Keratinocyte (primary cell): ENCODE measurements at regions not wholly inside any gene's neighbourhood (a gene's known extent, or its start where the extent isn't known, plus 50 kb on each side); places are given as distances from the start of the nearest gene placed in this dataset.

Source experiments
- EZH2 ChIP-seq: IDR thresholded peaks from one replicate; pipeline ENCODE4 v1.6.1; 2012; ENCODE audit warnings: inconsistent platforms, mild to moderate bottlenecking, low read length, moderate library complexity
- TF ChIP-seq, protein P1 (sequence below), 3 experiments: IDR thresholded peaks in 1 of 3; conservative IDR thresholded peaks in 1 of 3; optimal IDR thresholded peaks in 1 of 3; 2 replicates in 2 of 3; 3 replicates in 1 of 3; pipeline versions ENCODE3 to v1.5.1; 2011; ENCODE audit warnings: low read length in 3 of 3, mild to moderate bottlenecking in 3 of 3, moderate library complexity in 2 of 3, control low read depth in 1 of 3, inconsistent platforms in 1 of 3; ENCODE audit not compliant: insufficient read depth in 2 of 3; ENCODE audit errors: extremely low read depth in 1 of 3

DNA sequence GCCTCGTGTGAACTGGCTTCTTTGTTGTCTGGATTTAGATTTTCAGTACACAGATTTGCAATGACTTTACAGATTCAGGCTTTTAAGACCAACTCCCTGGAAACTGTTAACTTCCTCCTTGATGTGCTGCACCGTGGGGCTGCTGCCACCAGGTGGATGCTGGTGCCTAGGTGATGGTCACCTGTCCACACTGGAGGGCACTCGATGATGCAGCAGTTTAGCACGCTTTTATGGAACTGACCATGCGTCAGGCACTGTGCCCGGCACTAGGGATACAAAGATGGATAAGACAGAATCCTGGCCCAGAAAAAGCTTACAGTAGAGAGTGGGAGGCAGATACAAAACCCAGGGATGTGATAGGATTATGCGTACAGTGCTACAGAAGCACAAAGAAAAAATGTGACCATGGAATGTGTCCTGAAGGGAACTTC lies 180.7 kb downstream of the CEP135 start:
- TF ChIP-seq, protein P1, sequence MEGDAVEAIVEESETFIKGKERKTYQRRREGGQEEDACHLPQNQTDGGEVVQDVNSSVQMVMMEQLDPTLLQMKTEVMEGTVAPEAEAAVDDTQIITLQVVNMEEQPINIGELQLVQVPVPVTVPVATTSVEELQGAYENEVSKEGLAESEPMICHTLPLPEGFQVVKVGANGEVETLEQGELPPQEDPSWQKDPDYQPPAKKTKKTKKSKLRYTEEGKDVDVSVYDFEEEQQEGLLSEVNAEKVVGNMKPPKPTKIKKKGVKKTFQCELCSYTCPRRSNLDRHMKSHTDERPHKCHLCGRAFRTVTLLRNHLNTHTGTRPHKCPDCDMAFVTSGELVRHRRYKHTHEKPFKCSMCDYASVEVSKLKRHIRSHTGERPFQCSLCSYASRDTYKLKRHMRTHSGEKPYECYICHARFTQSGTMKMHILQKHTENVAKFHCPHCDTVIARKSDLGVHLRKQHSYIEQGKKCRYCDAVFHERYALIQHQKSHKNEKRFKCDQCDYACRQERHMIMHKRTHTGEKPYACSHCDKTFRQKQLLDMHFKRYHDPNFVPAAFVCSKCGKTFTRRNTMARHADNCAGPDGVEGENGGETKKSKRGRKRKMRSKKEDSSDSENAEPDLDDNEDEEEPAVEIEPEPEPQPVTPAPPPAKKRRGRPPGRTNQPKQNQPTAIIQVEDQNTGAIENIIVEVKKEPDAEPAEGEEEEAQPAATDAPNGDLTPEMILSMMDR (optimal IDR thresholded peaks at IDR 0.05 in 1 of 3, IDR thresholded peaks at IDR 0.05 in 1 of 3, conservative IDR thresholded peaks at IDR 0.05 in 1 of 3; ENCODE audit: extremely low read depth in 1 of 3, insufficient read depth in 2 of 3, low read length in 3 of 3), result peak; percentile 56 to 75 (median 59)
- no peak for TF ChIP-seq EZH2
